ENCODE measurements at regions not wholly inside any gene's neighbourhood (a gene's known extent, or its start where the extent isn't known, plus 50 kb on each side); places are given as distances from the start of the nearest gene placed in this dataset.

- TF ChIP-seq, protein P1, sequence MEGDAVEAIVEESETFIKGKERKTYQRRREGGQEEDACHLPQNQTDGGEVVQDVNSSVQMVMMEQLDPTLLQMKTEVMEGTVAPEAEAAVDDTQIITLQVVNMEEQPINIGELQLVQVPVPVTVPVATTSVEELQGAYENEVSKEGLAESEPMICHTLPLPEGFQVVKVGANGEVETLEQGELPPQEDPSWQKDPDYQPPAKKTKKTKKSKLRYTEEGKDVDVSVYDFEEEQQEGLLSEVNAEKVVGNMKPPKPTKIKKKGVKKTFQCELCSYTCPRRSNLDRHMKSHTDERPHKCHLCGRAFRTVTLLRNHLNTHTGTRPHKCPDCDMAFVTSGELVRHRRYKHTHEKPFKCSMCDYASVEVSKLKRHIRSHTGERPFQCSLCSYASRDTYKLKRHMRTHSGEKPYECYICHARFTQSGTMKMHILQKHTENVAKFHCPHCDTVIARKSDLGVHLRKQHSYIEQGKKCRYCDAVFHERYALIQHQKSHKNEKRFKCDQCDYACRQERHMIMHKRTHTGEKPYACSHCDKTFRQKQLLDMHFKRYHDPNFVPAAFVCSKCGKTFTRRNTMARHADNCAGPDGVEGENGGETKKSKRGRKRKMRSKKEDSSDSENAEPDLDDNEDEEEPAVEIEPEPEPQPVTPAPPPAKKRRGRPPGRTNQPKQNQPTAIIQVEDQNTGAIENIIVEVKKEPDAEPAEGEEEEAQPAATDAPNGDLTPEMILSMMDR (optimal IDR thresholded peaks at IDR 0.05 in 1 of 3, IDR thresholded peaks at IDR 0.05 in 1 of 3, conservative IDR thresholded peaks at IDR 0.05 in 1 of 3; ENCODE audit: extremely low read depth in 1 of 3, insufficient read depth in 2 of 3, low read length in 3 of 3): no peak
- no peak for TF ChIP-seq EZH2 (IDR thresholded peaks at IDR 0.05; ENCODE audit: low read length)
Observed at GRCh38 chr3:168624892-168625448, 529.2 kb upstream of the GOLIM4 start.

Data from keratinocyte (primary cell).